ENCODE measurements at regions not wholly inside any gene's neighbourhood (a gene's known extent, or its start where the extent isn't known, plus 50 kb on each side); places are given as distances from the start of the nearest gene placed in this dataset.

GRCh38 chr4:164027805-164028204 lies 533.3 kb downstream of the TMA16 start:
- Histone ChIP-seq H3K36me3 (ENCODE audit: control insufficient read depth in 4 of 4, insufficient read depth in 3 of 4, low read depth in 1 of 4, low read length in 3 of 4) (no peaks in the 10 kb centered on the region), H3K4me1 (ENCODE audit: control insufficient read depth in 4 of 4, insufficient read depth in 4 of 4, low read length in 3 of 4) (no peaks in the 10 kb centered on the region), H3K27ac (ENCODE audit: low read depth in 1 of 2, low read length in 2 of 2) (no peak overlapping the region), H3K9me3 (ENCODE audit: control insufficient read depth in 4 of 4, low read length in 3 of 4) (peaks cover 0 to 7% (median under 1%) of the 10 kb centered on the region in 4 donors), H3K27me3 (ENCODE audit: control insufficient read depth in 4 of 4, insufficient read depth in 4 of 4, low read length in 3 of 4) (no peaks in the 10 kb centered on the region), H3K9ac (ENCODE audit: low read depth in 1 of 2, low read length in 2 of 2) (no peak overlapping the region), H3K4me3 (ENCODE audit: low read depth in 1 of 3, low read length in 3 of 3) (no peak overlapping the region)
- 52% methylated on average over 1 of the region's 1 CpG for WGBS
- TF ChIP-seq MAX (IDR thresholded peaks at IDR 0.05): no peak
- no peak for TF ChIP-seq RAD21 (IDR thresholded peaks at IDR 0.05)
- no peak for TF ChIP-seq JUND (IDR thresholded peaks at IDR 0.05)
- no peak for TF ChIP-seq YY1 (IDR thresholded peaks at IDR 0.05)
- TF ChIP-seq GABPA (IDR thresholded peaks at IDR 0.05 in 1 of 2, conservative IDR thresholded peaks at IDR 0.05 in 1 of 2): no peak
- no peak for TF ChIP-seq RXRA (IDR thresholded peaks at IDR 0.05)
- no peak for TF ChIP-seq TAF1 (conservative IDR thresholded peaks at IDR 0.05)
- TF ChIP-seq HNF4A (conservative IDR thresholded peaks at IDR 0.05): no peak
- DNase-seq (ENCODE audit: low spot score): no peak

- Histone ChIP-seq H3K27ac (ENCODE audit: low read depth in 1 of 2, low read length in 2 of 2) (no peak overlapping the region), H3K4me3 (ENCODE audit: low read depth in 1 of 3, low read length in 3 of 3) (no peak overlapping the region), H3K27me3 (ENCODE audit: control insufficient read depth in 4 of 4, insufficient read depth in 4 of 4, low read length in 3 of 4) (no peaks in the 10 kb centered on the region), H3K36me3 (ENCODE audit: control insufficient read depth in 4 of 4, insufficient read depth in 3 of 4, low read depth in 1 of 4, low read length in 3 of 4) (no peaks in the 10 kb centered on the region), H3K4me1 (ENCODE audit: control insufficient read depth in 4 of 4, insufficient read depth in 4 of 4, low read length in 3 of 4) (no peaks in the 10 kb centered on the region), H3K9ac (ENCODE audit: low read depth in 1 of 2, low read length in 2 of 2) (no peak overlapping the region), H3K9me3 (ENCODE audit: control insufficient read depth in 4 of 4, low read length in 3 of 4) (peaks cover 0 to 6% (median 0%) of the 10 kb centered on the region in 4 donors)
- no peak for TF ChIP-seq FOXA2 (IDR thresholded peaks at IDR 0.05)
- TF ChIP-seq RXRA (IDR thresholded peaks at IDR 0.05): no peak
- TF ChIP-seq GABPA (IDR thresholded peaks at IDR 0.05 in 1 of 2, conservative IDR thresholded peaks at IDR 0.05 in 1 of 2): no peak
- no peak for TF ChIP-seq NR2F2 (IDR thresholded peaks at IDR 0.05)
- no peak for TF ChIP-seq JUND (IDR thresholded peaks at IDR 0.05)
- TF ChIP-seq ZBTB33 (IDR thresholded peaks at IDR 0.05): no peak
- TF ChIP-seq RAD21 (IDR thresholded peaks at IDR 0.05): no peak
- no peak for TF ChIP-seq FOXA1 (IDR thresholded peaks at IDR 0.05)
- no peak for TF ChIP-seq EGR1 (IDR thresholded peaks at IDR 0.05; ENCODE audit: low read depth in 2 of 2)
- no peak for DNase-seq (ENCODE audit: low spot score)
- WGBS: 36% methylated on average over 1 of the region's 1 CpG
Measured at GRCh38 chr4:164039482-164039881, 545.0 kb downstream of the TMA16 start.

- Histone ChIP-seq H3K27ac (ENCODE audit: low read depth in 1 of 2, low read length in 2 of 2) (no peak overlapping the region), H3K9ac (ENCODE audit: low read depth in 1 of 2, low read length in 2 of 2) (no peak overlapping the region), H3K9me3 (ENCODE audit: control insufficient read depth in 4 of 4, low read length in 3 of 4) (peaks cover 0 to 1% (median 0%) of the 10 kb centered on the region in 4 donors), H3K4me1 (ENCODE audit: control insufficient read depth in 4 of 4, insufficient read depth in 4 of 4, low read length in 3 of 4) (no peaks in the 10 kb centered on the region), H3K36me3 (ENCODE audit: control insufficient read depth in 4 of 4, insufficient read depth in 3 of 4, low read depth in 1 of 4, low read length in 3 of 4) (no peaks in the 10 kb centered on the region), H3K27me3 (ENCODE audit: control insufficient read depth in 4 of 4, insufficient read depth in 4 of 4, low read length in 3 of 4) (no peaks in the 10 kb centered on the region), H3K4me3 (ENCODE audit: low read depth in 1 of 3, low read length in 3 of 3) (no peak overlapping the region)
- no peak for DNase-seq (ENCODE audit: low spot score)
- 70% methylated on average over 6 of the region's 6 CpGs for WGBS
- TF ChIP-seq ZBTB33 (IDR thresholded peaks at IDR 0.05) (no peak), RXRA (IDR thresholded peaks at IDR 0.05) (no peak), ATF3 (IDR thresholded peaks at IDR 0.05) (no peak), EGR1 (IDR thresholded peaks at IDR 0.05; ENCODE audit: low read depth in 2 of 2) (no peak), NR2F2 (IDR thresholded peaks at IDR 0.05) (no peak), YY1 (IDR thresholded peaks at IDR 0.05) (no peak), HNF4A (conservative IDR thresholded peaks at IDR 0.05) (no peak), GABPA (IDR thresholded peaks at IDR 0.05 in 1 of 2, conservative IDR thresholded peaks at IDR 0.05 in 1 of 2) (no peak), JUND (IDR thresholded peaks at IDR 0.05) (no peak), SP1 (IDR thresholded peaks at IDR 0.05) (no peak), FOXA2 (IDR thresholded peaks at IDR 0.05) (no peak), TAF1 (conservative IDR thresholded peaks at IDR 0.05) (no peak), MAX (IDR thresholded peaks at IDR 0.05) (no peak), FOXA1 (IDR thresholded peaks at IDR 0.05) (no peak), HNF4G (IDR thresholded peaks at IDR 0.05) (no peak), CTCF (IDR thresholded peaks at IDR 0.05; ENCODE audit: low read depth, low read length, missing input control) (no peak)
Measured at GRCh38 chr4:164056426-164057142, 562.1 kb downstream of the TMA16 start.

Data from liver (tissue), 8 donors.